T-helper 2 cell treated with Interferon-gamma antibody and Interleukin-4, amounts not matched to agents 5 μg/mL and 100 μg/mL, for 36 hours (primary cell): ENCODE measurements at regions not wholly inside any gene's neighbourhood (a gene's known extent, or its start where the extent isn't known, plus 50 kb on each side); places are given as distances from the start of the nearest gene placed in this dataset.
"Not testable (repeated sequence)": the region's sequence is repeated elsewhere in the genome, so short reads cannot be mapped to it uniquely, and the experiment has no call there.

Experiments used
- DNase-seq: peaks from one replicate; pipeline ENCODE4 v3.0.0; 2021; ENCODE audit warnings: low spot score
- H3K27ac Mint-ChIP-seq: one replicate; pipeline ENCODE4 v1.8.0; 2021; ENCODE audit warnings: mild to moderate bottlenecking, mixed read lengths
- H3K27me3 Mint-ChIP-seq: one replicate; pipeline ENCODE4 v1.8.0; 2021; ENCODE audit warnings: low read depth, mixed read lengths
- H3K36me3 Mint-ChIP-seq: one replicate; pipeline ENCODE4 v1.8.0; 2021; ENCODE audit warnings: low read depth, mixed read lengths
- H3K4me1 Mint-ChIP-seq: one replicate; pipeline ENCODE4 v1.8.0; 2021; ENCODE audit warnings: low read depth, mixed read lengths
- H3K4me3 Mint-ChIP-seq: one replicate; pipeline ENCODE4 v1.8.0; 2022; ENCODE audit warnings: mild to moderate bottlenecking, moderate library complexity, mixed read lengths
- H3K9me3 Mint-ChIP-seq: one replicate; pipeline ENCODE4 v1.8.0; 2021; ENCODE audit warnings: mixed read lengths

DNA sequence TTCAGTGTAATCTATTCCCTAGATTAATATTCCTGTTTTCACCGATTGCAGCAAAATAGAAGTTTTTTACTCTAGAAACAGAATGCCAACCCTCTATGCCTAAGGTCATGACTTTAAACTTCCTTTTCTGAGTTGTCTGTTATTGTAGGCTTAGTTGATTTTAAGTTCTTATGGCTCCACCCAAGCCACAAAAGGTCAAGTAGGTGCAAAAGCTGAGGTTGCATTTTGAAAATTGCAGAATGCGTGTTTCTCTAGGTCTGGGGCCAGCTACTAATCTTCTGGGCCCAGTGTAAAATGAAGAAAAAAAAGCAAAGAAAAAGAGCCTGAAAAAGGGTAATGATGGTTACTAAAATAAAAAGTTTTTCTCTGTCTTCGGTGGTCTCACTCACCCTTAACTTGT is 635.7 kb upstream of the FAM98A start:
- Mint-ChIP-seq H3K27ac (no peak overlapping the region), H3K36me3 (no peaks in the 10 kb centered on the region)

GRCh38 chr2:34229998-34230397 is 630.9 kb upstream of the FAM98A start:
- no peak overlapping the region for H3K4me3 Mint-ChIP-seq
- H3K27me3 Mint-ChIP-seq, result no peaks in the 10 kb centered on the region
- DNase-seq, result no peak
- no peak overlapping the region for H3K27ac Mint-ChIP-seq
- no peaks in the 10 kb centered on the region for H3K9me3 Mint-ChIP-seq
- no peaks in the 10 kb centered on the region for H3K36me3 Mint-ChIP-seq
- H3K4me1 Mint-ChIP-seq, result no peaks in the 10 kb centered on the region

More for the DNA sequence above, 635.7 kb upstream of the FAM98A start:
- Mint-ChIP-seq H3K27me3 (no peaks in the 10 kb centered on the region), H3K9me3 (peaks cover 8% of the 10 kb centered on the region), H3K4me3 (no peak overlapping the region), H3K4me1 (no peaks in the 10 kb centered on the region)
- no peak for DNase-seq

- Mint-ChIP-seq H3K9me3 (peaks cover 18% of the 10 kb centered on the region), H3K4me3 (no peak overlapping the region), H3K4me1 (no peaks in the 10 kb centered on the region), H3K36me3 (no peaks in the 10 kb centered on the region), H3K27ac (no peak overlapping the region), H3K27me3 (no peaks in the 10 kb centered on the region)
- DNase-seq, result no peak
Observed at GRCh38 chr2:34215174-34215573, 616.1 kb upstream of the FAM98A start.

DNA sequence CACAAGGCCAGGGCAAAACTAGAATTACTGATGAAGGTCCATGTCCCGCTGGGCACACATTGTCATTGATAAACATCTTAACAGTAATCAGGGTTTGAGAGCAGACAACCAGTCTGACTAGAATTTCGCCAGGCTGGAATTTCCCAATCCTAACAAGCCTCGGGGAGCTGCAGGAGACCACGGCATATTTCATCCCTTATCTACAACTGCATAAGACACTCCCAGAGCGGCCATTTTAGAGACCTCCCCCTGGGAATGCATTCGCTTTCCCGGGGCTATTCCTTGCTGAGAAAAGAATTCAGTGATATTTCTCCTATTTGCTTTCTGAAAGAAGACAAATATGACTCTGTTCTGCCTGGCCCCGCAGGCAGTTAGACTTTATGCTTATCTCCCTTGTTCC is 611.3 kb upstream of the FAM98A start:
- not testable (repeated sequence) for H3K4me1 Mint-ChIP-seq, H3K27ac Mint-ChIP-seq, DNase-seq, H3K4me3 Mint-ChIP-seq, H3K36me3 Mint-ChIP-seq, H3K27me3 Mint-ChIP-seq
- peaks cover 49% of the 10 kb centered on the region for H3K9me3 Mint-ChIP-seq

DNA sequence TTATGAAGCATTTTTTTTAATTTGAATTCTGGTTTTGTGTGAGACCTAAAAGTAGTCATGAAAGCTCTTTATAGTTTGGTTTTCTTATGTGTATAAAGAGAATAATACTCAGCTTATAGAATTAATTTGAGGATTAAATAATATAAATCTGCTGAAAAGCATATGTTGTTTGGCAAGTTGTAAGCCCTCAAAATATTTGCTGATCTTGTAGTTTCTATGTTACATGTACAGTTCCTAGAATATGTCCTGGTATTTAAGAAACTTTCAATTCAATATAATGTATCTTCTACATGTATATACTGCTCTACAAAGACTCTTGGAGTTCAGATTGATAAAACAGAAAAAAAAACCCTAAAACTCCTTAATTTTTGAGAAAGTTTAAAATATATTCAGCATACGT is 605.5 kb upstream of the FAM98A start:
- DNase-seq, result no peak
- Mint-ChIP-seq H3K27me3 (no peaks in the 10 kb centered on the region), H3K4me1 (no peaks in the 10 kb centered on the region), H3K9me3 (peaks cover 38% of the 10 kb centered on the region), H3K36me3 (no peaks in the 10 kb centered on the region), H3K4me3 (no peak overlapping the region), H3K27ac (no peak overlapping the region)

- H3K36me3 Mint-ChIP-seq, result no peaks in the 10 kb centered on the region
- no peak overlapping the region for H3K4me3 Mint-ChIP-seq
- no peaks in the 10 kb centered on the region for H3K4me1 Mint-ChIP-seq
- peaks cover 19% of the 10 kb centered on the region for H3K9me3 Mint-ChIP-seq
- no peak for DNase-seq
- no peak overlapping the region for H3K27ac Mint-ChIP-seq
- H3K27me3 Mint-ChIP-seq, result no peaks in the 10 kb centered on the region
Observed at GRCh38 chr2:34201099-34201498, 602.0 kb upstream of the FAM98A start.

DNA sequence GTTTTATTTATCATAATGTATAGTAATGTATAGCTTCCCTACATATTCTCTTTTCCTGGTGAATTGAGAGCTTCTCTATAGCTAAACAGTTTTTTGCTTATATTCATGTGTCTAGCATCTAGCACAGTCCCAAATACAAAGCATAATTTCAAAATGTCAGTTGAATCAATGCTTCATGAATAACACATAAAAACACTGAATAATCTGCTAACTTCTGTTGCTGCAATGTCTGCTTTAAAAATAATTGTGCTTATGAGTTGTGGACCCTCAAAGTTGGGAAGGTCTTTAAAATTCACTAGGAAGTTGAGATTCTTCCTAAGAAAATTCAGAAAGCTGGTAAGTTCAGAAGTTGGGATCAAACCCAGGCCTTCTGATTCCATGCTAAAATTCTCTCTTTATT is 600.9 kb upstream of the FAM98A start:
- DNase-seq, result no peak
- Mint-ChIP-seq H3K4me1 (no peaks in the 10 kb centered on the region), H3K4me3 (no peak overlapping the region), H3K27me3 (no peaks in the 10 kb centered on the region), H3K27ac (no peak overlapping the region), H3K36me3 (no peaks in the 10 kb centered on the region), H3K9me3 (peaks cover 9% of the 10 kb centered on the region)

DNA sequence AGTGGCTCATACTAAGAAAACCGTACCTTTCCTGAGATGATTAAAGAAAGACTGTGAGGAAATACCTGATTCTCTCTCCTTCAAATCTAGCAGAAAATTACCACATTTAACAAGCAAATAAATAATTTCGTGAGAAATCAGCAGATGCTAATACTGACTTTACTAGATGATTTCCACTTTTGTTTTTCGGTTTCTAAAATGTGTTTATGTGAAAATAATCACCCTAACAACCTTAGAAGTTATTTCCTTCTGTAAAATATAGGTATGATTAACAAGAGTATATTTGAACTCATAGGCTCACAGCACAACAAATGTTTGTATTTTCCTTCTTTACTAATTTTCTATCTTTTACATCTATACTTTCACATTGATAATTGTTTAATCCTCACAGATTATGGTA is 594.1 kb upstream of the FAM98A start:
- Mint-ChIP-seq H3K4me1 (no peaks in the 10 kb centered on the region), H3K27me3 (no peaks in the 10 kb centered on the region), H3K9me3 (no peaks in the 10 kb centered on the region), H3K36me3 (no peaks in the 10 kb centered on the region), H3K27ac (no peak overlapping the region), H3K4me3 (no peak overlapping the region)
- no peak for DNase-seq

- Mint-ChIP-seq H3K27me3 (no peaks in the 10 kb centered on the region), H3K4me3 (no peak overlapping the region), H3K9me3 (no peaks in the 10 kb centered on the region), H3K27ac (no peak overlapping the region), H3K36me3 (no peaks in the 10 kb centered on the region), H3K4me1 (no peaks in the 10 kb centered on the region)
- no peak for DNase-seq
Observed at GRCh38 chr2:34188464-34189303, 589.6 kb upstream of the FAM98A start.

DNA sequence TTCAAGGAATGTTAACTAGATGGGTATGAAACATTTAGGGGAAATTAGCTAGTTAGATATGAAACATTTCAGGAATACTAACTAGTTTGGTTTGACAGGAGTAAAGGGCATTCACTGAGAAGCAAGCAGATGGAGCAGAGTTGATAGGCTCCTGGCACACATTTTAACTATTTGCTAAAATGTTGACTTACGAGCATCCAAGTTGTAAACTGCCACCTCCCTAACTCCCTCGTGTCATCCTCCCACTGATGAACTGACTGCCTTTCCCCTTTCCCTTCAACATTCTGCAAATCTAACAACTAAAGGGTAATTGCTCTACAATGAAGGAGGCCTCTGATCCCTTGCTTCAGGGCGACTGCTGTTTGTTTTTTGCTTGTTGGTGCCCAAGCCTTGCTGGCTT is 580.4 kb upstream of the FAM98A start:
- DNase-seq, result no peak
- no peak overlapping the region for H3K4me3 Mint-ChIP-seq
- no peaks in the 10 kb centered on the region for H3K27me3 Mint-ChIP-seq
- no peaks in the 10 kb centered on the region for H3K4me1 Mint-ChIP-seq
- H3K9me3 Mint-ChIP-seq, result peaks cover 9% of the 10 kb centered on the region
- H3K27ac Mint-ChIP-seq, result no peak overlapping the region
- no peaks in the 10 kb centered on the region for H3K36me3 Mint-ChIP-seq

- DNase-seq, result no peak
- Mint-ChIP-seq H3K4me3 (no peak overlapping the region), H3K4me1 (no peaks in the 10 kb centered on the region), H3K27me3 (no peaks in the 10 kb centered on the region), H3K36me3 (no peaks in the 10 kb centered on the region), H3K9me3 (peaks cover 9% of the 10 kb centered on the region), H3K27ac (no peak overlapping the region)
Observed at GRCh38 chr2:34178482-34178881, 579.4 kb upstream of the FAM98A start.

DNA sequence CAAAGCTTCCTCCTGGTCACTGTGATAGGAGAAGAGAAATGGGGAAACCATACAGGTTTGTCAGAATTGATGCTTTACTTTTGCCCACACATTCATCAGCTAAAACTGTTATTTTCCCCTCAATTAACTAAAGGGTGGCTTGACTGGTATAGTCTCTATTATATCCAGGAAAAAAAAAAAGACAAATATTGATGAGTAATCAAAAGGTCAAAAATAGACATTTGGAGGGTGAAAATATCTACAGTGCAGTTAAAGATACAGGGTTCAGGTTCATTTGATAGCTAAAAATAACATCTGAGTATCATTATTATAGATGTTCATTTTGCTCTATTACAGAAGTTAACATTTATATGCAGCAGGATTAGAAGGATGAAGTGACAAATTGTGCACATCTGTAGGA is 577.6 kb upstream of the FAM98A start:
- Mint-ChIP-seq H3K4me1 (no peaks in the 10 kb centered on the region), H3K27me3 (no peaks in the 10 kb centered on the region), H3K9me3 (peaks cover 9% of the 10 kb centered on the region), H3K27ac (no peak overlapping the region), H3K4me3 (no peak overlapping the region), H3K36me3 (no peaks in the 10 kb centered on the region)
- no peak for DNase-seq

DNA sequence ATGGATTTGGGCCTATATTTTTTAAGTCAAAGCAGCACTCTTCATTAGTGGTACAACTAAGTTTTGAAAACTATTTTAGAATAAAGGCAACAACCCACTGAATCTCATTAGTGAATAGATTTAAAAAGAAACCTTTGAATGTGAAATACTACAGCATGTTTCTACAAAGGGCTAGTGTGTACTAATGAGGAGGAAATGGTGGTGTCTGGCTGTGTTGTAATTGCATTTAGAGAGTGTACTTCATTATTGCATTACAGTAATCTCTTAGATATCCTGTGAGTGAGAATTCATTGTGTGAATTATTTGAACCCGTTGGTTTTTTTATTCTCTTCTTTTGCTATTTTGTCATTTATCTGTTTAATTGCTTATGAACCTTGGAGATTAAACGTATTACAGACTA is 575.4 kb upstream of the FAM98A start:
- Mint-ChIP-seq H3K36me3 (no peaks in the 10 kb centered on the region), H3K27me3 (no peaks in the 10 kb centered on the region), H3K27ac (no peak overlapping the region), H3K9me3 (peaks cover 4% of the 10 kb centered on the region), H3K4me3 (no peak overlapping the region), H3K4me1 (no peaks in the 10 kb centered on the region)
- no peak for DNase-seq

- DNase-seq, result no peak
- Mint-ChIP-seq H3K4me3 (no peak overlapping the region), H3K27me3 (no peaks in the 10 kb centered on the region), H3K36me3 (no peaks in the 10 kb centered on the region), H3K27ac (no peak overlapping the region), H3K9me3 (no peaks in the 10 kb centered on the region), H3K4me1 (no peaks in the 10 kb centered on the region)
Observed at GRCh38 chr2:34162231-34162630, 563.1 kb upstream of the FAM98A start.

DNA sequence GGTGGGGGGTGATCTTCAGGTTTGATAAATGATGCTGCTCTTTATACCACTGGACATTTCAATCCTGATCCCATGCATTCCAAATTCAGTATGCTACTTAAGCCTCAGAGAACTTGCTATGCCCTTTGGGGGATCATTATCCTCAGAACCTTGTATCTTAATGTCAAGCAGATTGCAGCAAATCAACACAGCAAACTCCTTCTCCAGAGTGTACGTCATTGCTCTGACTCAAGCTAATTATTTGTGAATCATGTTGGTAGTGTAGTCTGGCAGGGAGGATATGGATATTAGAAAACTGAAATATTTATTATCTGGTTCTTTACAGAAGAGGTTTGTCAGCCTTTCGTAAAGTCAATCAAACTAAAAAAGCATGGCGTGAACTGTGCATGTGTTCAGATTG is 562.5 kb upstream of the FAM98A start:
- H3K36me3 Mint-ChIP-seq, result no peaks in the 10 kb centered on the region
- H3K27me3 Mint-ChIP-seq, result no peaks in the 10 kb centered on the region
- no peak for DNase-seq
- no peaks in the 10 kb centered on the region for H3K9me3 Mint-ChIP-seq
- no peak overlapping the region for H3K4me3 Mint-ChIP-seq
- H3K4me1 Mint-ChIP-seq, result no peaks in the 10 kb centered on the region
- H3K27ac Mint-ChIP-seq, result no peak overlapping the region
